Glutamatergic neuron (in vitro differentiated cells): ENCODE measurements at regions not wholly inside any gene's neighbourhood (a gene's known extent, or its start where the extent isn't known, plus 50 kb on each side); places are given as distances from the start of the nearest gene placed in this dataset.
"Not testable (repeated sequence)": the region's sequence is repeated elsewhere in the genome, so short reads cannot be mapped to it uniquely, and the experiment has no call there.

Experiments
- DNase-seq: peaks from one replicate; pipeline ENCODE4 v3.0.0; 2022
- H3K27ac Mint-ChIP-seq: one replicate; pipeline ENCODE4 v1.8.0; 2020; ENCODE audit warnings: mild to moderate bottlenecking, mixed read lengths, inconsistent platforms; ENCODE audit not compliant: unreplicated experiment
- H3K27me3 Mint-ChIP-seq: one replicate; pipeline ENCODE4 v1.8.0; 2020; ENCODE audit warnings: mild to moderate bottlenecking, moderate library complexity, mixed read lengths, inconsistent platforms; ENCODE audit not compliant: unreplicated experiment
- H3K36me3 Mint-ChIP-seq: one replicate; pipeline ENCODE4 v1.8.0; 2020; ENCODE audit warnings: mild to moderate bottlenecking, mixed read lengths, inconsistent platforms; ENCODE audit not compliant: unreplicated experiment
- H3K4me1 Mint-ChIP-seq: one replicate; pipeline ENCODE4 v1.8.0; 2020; ENCODE audit warnings: mild to moderate bottlenecking, low read depth, mixed read lengths, inconsistent platforms; ENCODE audit not compliant: unreplicated experiment
- H3K4me3 Mint-ChIP-seq: one replicate; pipeline ENCODE4 v1.8.0; 2020; ENCODE audit warnings: mild to moderate bottlenecking, mixed read lengths, inconsistent platforms; ENCODE audit not compliant: unreplicated experiment
- H3K9me3 Mint-ChIP-seq: one replicate; pipeline ENCODE4 v1.8.0; 2020; ENCODE audit warnings: mild to moderate bottlenecking, moderate library complexity, mixed read lengths, inconsistent platforms; ENCODE audit not compliant: unreplicated experiment
- TF ChIP-seq, protein P1 (sequence below): fragments of 200-600 bp; sonication (generic); IDR thresholded peaks from one replicate; pipeline ENCODE4 v1.5.0; 2021; ENCODE audit not compliant: partially characterized antibody, unreplicated experiment

DNA sequence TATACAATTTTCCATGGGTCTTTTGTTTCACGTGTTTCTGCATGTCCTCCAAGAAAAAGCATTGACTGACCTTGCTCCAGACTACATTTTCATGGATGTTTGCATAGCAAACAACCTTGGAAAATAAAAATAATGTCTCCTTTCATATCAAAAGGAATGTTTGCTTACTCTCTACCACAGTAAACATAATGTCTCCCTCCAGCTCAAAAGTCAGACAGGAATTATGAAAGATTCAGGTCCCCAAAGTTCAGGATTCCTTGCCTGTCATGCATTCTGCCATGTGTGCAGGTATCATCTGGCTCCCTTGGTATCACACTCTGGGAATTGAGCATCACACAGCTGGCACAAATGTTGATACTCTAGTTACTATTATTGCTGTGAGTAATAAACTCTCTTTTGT lies 103.1 kb upstream of the ZC3H15 start:
- Mint-ChIP-seq H3K9me3 (peaks cover 9% of the 10 kb centered on the region), H3K27ac (no peak overlapping the region), H3K4me1 (no peaks in the 10 kb centered on the region), H3K36me3 (peaks cover 8% of the 10 kb centered on the region), H3K4me3 (no peak overlapping the region), H3K27me3 (no peaks in the 10 kb centered on the region)
- no peak for DNase-seq
- TF ChIP-seq, protein P1, sequence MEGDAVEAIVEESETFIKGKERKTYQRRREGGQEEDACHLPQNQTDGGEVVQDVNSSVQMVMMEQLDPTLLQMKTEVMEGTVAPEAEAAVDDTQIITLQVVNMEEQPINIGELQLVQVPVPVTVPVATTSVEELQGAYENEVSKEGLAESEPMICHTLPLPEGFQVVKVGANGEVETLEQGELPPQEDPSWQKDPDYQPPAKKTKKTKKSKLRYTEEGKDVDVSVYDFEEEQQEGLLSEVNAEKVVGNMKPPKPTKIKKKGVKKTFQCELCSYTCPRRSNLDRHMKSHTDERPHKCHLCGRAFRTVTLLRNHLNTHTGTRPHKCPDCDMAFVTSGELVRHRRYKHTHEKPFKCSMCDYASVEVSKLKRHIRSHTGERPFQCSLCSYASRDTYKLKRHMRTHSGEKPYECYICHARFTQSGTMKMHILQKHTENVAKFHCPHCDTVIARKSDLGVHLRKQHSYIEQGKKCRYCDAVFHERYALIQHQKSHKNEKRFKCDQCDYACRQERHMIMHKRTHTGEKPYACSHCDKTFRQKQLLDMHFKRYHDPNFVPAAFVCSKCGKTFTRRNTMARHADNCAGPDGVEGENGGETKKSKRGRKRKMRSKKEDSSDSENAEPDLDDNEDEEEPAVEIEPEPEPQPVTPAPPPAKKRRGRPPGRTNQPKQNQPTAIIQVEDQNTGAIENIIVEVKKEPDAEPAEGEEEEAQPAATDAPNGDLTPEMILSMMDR: no peak

DNA sequence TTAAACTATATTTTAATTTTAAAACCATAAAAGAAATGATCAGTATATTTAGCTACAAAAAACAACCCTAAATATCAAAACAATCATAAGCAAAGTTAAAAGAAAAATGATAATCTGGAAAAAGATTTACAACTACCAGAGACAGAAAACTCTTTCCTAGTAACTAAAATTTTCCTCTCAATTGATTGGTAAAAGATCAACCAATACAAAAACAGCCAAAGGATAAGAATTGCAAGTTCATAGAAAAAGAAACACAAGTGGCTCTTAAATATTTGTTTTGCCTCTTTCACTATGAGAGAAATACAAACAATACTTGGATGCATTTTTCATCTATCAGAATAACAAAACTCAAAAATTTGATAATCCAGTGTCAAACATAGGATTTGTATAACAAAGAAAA lies 101.8 kb upstream of the ZC3H15 start:
- Mint-ChIP-seq H3K27ac (no peak overlapping the region), H3K27me3 (peaks cover under 1% of the 10 kb centered on the region)

DNA sequence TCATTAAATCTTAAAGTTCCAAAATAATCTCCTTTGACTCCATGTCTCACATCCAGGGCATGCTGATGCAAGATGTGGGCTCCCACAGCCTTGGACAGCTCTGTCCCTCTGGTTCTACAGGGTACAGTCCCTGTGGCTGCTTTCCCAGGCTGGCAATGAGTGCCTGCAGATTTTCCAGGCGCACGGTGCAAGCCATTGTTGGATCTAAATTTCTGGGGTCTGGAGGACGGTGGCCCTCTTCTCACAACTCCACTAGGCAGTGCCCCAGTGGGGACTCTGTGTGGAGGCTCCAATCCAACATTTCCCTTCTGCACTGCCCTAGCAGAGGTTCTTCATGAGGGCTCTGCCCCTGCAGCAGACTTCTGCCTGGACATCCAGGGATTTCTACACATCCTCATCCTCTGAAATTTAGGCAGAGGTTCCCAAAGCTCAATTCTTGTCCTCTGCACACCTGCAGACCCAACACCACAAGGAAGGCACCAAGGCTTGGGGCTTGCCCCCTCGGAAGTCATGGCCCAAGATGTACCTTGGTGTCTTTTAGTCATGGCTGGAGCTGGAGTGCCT lies 100.3 kb upstream of the ZC3H15 start:
- H3K36me3 Mint-ChIP-seq, H3K4me1 Mint-ChIP-seq, H3K4me3 Mint-ChIP-seq, H3K27me3 Mint-ChIP-seq, DNase-seq, H3K27ac Mint-ChIP-seq, H3K9me3 Mint-ChIP-seq: not testable (repeated sequence)

More for the DNA sequence above, 101.8 kb upstream of the ZC3H15 start:
- peaks cover 9% of the 10 kb centered on the region for H3K9me3 Mint-ChIP-seq
- DNase-seq: no peak
- peaks cover 8% of the 10 kb centered on the region for H3K36me3 Mint-ChIP-seq
- H3K4me1 Mint-ChIP-seq: no peaks in the 10 kb centered on the region
- TF ChIP-seq, protein P1: no peak
- H3K4me3 Mint-ChIP-seq: no peak overlapping the region

DNA sequence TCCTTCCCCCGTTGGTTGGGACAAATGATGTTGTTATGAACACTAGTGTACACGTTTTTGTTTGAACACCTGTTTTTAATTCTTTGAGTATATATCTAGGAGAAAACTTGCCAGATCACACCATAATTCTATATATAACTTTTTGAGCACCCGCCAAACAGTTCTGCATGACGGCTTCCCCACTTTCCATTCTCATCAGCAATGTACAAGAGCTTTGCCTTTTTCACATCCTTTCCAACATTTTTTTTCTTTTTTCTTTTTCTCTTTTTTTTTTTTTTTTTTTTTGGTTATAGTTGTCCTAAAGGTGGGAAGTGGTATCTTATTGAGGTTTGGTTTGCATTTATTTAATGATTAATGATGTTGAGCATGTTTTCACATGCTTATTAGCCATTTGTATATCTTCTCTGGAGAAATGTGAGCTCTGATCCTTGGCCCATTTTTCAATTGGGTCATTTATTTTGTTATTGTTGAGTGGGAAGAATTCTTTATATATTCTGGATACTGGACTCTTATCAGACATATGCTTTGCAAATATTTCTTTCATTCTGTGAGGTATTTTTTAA lies 86.9 kb upstream of the ZC3H15 start:
- DNase-seq: no peak
- H3K27ac Mint-ChIP-seq: no peak overlapping the region
- H3K9me3 Mint-ChIP-seq: no peaks in the 10 kb centered on the region
- TF ChIP-seq, protein P1: no peak
- no peaks in the 10 kb centered on the region for H3K27me3 Mint-ChIP-seq
- no peak overlapping the region for H3K4me3 Mint-ChIP-seq
- no peaks in the 10 kb centered on the region for H3K4me1 Mint-ChIP-seq
- H3K36me3 Mint-ChIP-seq: no peaks in the 10 kb centered on the region

DNA sequence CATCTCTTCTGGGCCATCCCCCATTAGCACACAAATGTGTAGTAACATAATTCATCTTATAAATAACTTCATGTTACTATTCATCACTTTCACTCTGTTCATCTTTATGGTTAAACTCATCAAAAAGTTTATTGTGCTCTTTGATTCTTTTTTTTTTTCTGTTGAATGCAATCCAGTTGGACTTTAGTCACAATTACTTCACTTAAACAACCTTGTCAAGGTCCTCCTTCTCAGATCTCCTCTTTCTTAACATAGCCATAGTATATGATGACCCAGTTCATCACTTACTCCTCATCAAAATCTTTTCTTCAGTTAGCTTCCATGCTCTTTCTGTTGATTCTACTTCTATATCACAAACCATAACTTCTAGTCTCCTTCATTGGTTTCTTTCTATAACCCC lies 80.2 kb upstream of the ZC3H15 start:
- Mint-ChIP-seq H3K36me3 (no peaks in the 10 kb centered on the region), H3K4me3 (no peak overlapping the region), H3K27ac (no peak overlapping the region), H3K4me1 (peaks cover 2% of the 10 kb centered on the region), H3K27me3 (no peaks in the 10 kb centered on the region), H3K9me3 (no peaks in the 10 kb centered on the region)
- TF ChIP-seq, protein P1: no peak
- DNase-seq: no peak
